ENCODE measurements at regions not wholly inside any gene's neighbourhood (a gene's known extent, or its start where the extent isn't known, plus 50 kb on each side); places are given as distances from the start of the nearest gene placed in this dataset.

GRCh38 chr14:104348741-104349140 lies 210.4 kb downstream of the KIF26A start:
- H3K27ac Mint-ChIP-seq (ENCODE audit: unreplicated experiment): no peak overlapping the region
- peaks cover under 1% of the 10 kb centered on the region for H3K4me1 Mint-ChIP-seq (ENCODE audit: unreplicated experiment)
- H3K36me3 Mint-ChIP-seq (ENCODE audit: low read depth, unreplicated experiment): no peaks in the 10 kb centered on the region
- H3K27me3 Mint-ChIP-seq (ENCODE audit: unreplicated experiment): peaks cover 3% of the 10 kb centered on the region
- no peak for TF ChIP-seq CTCF (IDR thresholded peaks at IDR 0.05; ENCODE audit: unreplicated experiment)
- DNase-seq (ENCODE audit: low spot score): no peak
- peaks cover 5% of the 10 kb centered on the region for H3K9me3 Mint-ChIP-seq (ENCODE audit: unreplicated experiment)
- no peak overlapping the region for H3K4me3 Mint-ChIP-seq (ENCODE audit: unreplicated experiment)

- DNase-seq (ENCODE audit: low spot score): no peak
- Mint-ChIP-seq H3K9me3 (ENCODE audit: unreplicated experiment) (peaks cover 5% of the 10 kb centered on the region), H3K36me3 (ENCODE audit: low read depth, unreplicated experiment) (no peaks in the 10 kb centered on the region), H3K4me1 (ENCODE audit: unreplicated experiment) (peaks cover 8% of the 10 kb centered on the region), H3K27ac (ENCODE audit: unreplicated experiment) (no peak overlapping the region), H3K27me3 (ENCODE audit: unreplicated experiment) (peaks cover 8% of the 10 kb centered on the region), H3K4me3 (ENCODE audit: unreplicated experiment) (no peak overlapping the region)
- TF ChIP-seq CTCF (IDR thresholded peaks at IDR 0.05; ENCODE audit: unreplicated experiment): no peak
Measured at GRCh38 chr14:104349950-104350349, 211.6 kb downstream of the KIF26A start.

GRCh38 chr14:104350463-104351185 lies 212.2 kb downstream of the KIF26A start:
- Mint-ChIP-seq H3K4me1 (ENCODE audit: unreplicated experiment) (peaks cover 10% of the 10 kb centered on the region), H3K36me3 (ENCODE audit: low read depth, unreplicated experiment) (no peaks in the 10 kb centered on the region), H3K9me3 (ENCODE audit: unreplicated experiment) (peaks cover 5% of the 10 kb centered on the region), H3K27ac (ENCODE audit: unreplicated experiment) (no peak overlapping the region), H3K4me3 (ENCODE audit: unreplicated experiment) (no peak overlapping the region), H3K27me3 (ENCODE audit: unreplicated experiment) (peaks cover 8% of the 10 kb centered on the region)
- DNase-seq (ENCODE audit: low spot score): no peak
- TF ChIP-seq CTCF (IDR thresholded peaks at IDR 0.05; ENCODE audit: unreplicated experiment): no peak

- Mint-ChIP-seq H3K4me3 (ENCODE audit: unreplicated experiment) (no peak overlapping the region), H3K36me3 (ENCODE audit: low read depth, unreplicated experiment) (no peaks in the 10 kb centered on the region), H3K27me3 (ENCODE audit: unreplicated experiment) (peaks cover 8% of the 10 kb centered on the region), H3K27ac (ENCODE audit: unreplicated experiment) (no peak overlapping the region), H3K9me3 (ENCODE audit: unreplicated experiment) (peaks cover 5% of the 10 kb centered on the region), H3K4me1 (ENCODE audit: unreplicated experiment) (peaks cover 11% of the 10 kb centered on the region)
- no peak for DNase-seq (ENCODE audit: low spot score)
- TF ChIP-seq CTCF (IDR thresholded peaks at IDR 0.05; ENCODE audit: unreplicated experiment): no peak
Measured at GRCh38 chr14:104351849-104352492, 213.6 kb downstream of the KIF26A start.

All from endothelial cell (in vitro differentiated cells).